LNCaP clone FGC (cell line): ENCODE measurements at regions not wholly inside any gene's neighbourhood (a gene's known extent, or its start where the extent isn't known, plus 50 kb on each side); places are given as distances from the start of the nearest gene placed in this dataset.

Experiments
- DNase-seq: peaks from one replicate; pipeline ENCODE4 v3.0.0-alpha.2; 2011; ENCODE audit warnings: low read depth
- H3K4me3 ChIP-seq: 2 replicates; pipeline ENCODE4 v1.5.1; 2011; ENCODE audit warnings: mild to moderate bottlenecking, low read depth, low read length, control low read depth
- CTCF ChIP-seq: IDR thresholded peaks from 2 replicates; pipeline ENCODE4 v1.5.1; 2012; ENCODE audit warnings: mild to moderate bottlenecking; ENCODE audit not compliant: control insufficient read depth, insufficient read depth; ENCODE audit errors: extremely low read depth

GRCh38 chr5:73336366-73336765 is 112.2 kb downstream of the FOXD1 start:
- H3K4me3 ChIP-seq, result no peak overlapping the region
- DNase-seq, result no peak
- no peak for TF ChIP-seq CTCF

GRCh38 chr5:73333944-73334703 is 114.5 kb downstream of the FOXD1 start:
- no peak for TF ChIP-seq CTCF
- no peak overlapping the region for H3K4me3 ChIP-seq
- no peak for DNase-seq

- no peak overlapping the region for H3K4me3 ChIP-seq
- no peak for TF ChIP-seq CTCF
- DNase-seq, result no peak
Measured at GRCh38 chr5:73330613-73331012, 118.0 kb downstream of the FOXD1 start.

GRCh38 chr5:73328640-73329039 is 119.9 kb downstream of the FOXD1 start:
- DNase-seq, result no peak

GRCh38 chr5:73327908-73328455 is 120.6 kb downstream of the FOXD1 start:
- TF ChIP-seq CTCF, result no peak
- no peak for DNase-seq
- no peak overlapping the region for H3K4me3 ChIP-seq

More at GRCh38 chr5:73328640-73329039, 119.9 kb downstream of the FOXD1 start:
- no peak overlapping the region for H3K4me3 ChIP-seq
- no peak for TF ChIP-seq CTCF

GRCh38 chr5:73325546-73325945 is 123.0 kb downstream of the FOXD1 start:
- no peak for TF ChIP-seq CTCF
- no peak overlapping the region for H3K4me3 ChIP-seq
- DNase-seq, result no peak

GRCh38 chr5:73323466-73323865 is 125.1 kb downstream of the FOXD1 start:
- no peak for DNase-seq
- no peak overlapping the region for H3K4me3 ChIP-seq
- no peak for TF ChIP-seq CTCF
